ENCODE measurements at regions not wholly inside any gene's neighbourhood (a gene's known extent, or its start where the extent isn't known, plus 50 kb on each side); places are given as distances from the start of the nearest gene placed in this dataset.
A peak's percentile ranks its signal among the peaks of the same experiment; 100 is the strongest.
"Not testable (repeated sequence)": the region's sequence is repeated elsewhere in the genome, so short reads cannot be mapped to it uniquely, and the experiment has no call there.

GRCh38 chr9:72471096-72471495, 50.3 kb upstream of the TMC1 start:
- DNase-seq (ENCODE audit: low spot score): no peak

GRCh38 chr9:72467766-72468738, 53.4 kb upstream of the TMC1 start:
- DNase-seq (ENCODE audit: low spot score): no peak

GRCh38 chr9:72465593-72465984, 55.8 kb upstream of the TMC1 start:
- no peak for DNase-seq (ENCODE audit: low spot score)

DNA sequence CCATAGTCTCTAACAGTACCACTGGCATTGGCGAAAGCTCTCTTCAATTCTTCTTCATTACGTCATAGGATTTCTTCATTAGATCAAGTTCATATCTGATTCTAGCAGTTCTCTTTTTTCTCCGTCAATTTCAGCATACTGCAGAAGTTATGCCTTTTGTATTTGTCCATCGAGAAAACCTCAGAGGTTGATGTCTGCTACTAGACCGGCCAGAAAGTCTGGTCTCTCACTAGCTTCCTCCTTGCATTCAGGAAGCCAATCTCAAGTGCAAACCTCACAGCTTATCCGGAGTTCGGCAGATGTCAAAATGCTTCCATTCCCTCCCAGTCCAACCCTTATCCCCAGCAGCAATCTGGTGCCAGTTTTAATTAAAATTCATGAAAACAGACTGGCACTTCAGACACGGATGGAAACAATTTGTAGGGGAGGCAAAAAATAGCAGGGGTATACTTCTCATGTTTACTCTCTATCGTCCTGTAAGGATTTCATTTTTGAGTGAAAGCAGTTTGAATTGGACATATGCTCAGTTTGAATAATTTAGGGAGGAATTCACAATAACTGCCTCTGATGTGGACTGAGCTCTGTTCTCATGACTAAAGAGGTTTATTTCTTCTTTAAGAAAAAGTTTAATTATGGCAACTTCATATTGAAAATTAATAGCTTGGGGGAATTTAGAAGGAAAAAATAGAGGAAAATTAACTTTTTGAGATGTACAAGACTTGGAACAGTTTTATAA, 56.4 kb upstream of the TMC1 start:
- DNase-seq (ENCODE audit: low spot score): no peak

- DNase-seq (ENCODE audit: low spot score): no peak
Measured at GRCh38 chr9:72462340-72462739, 59.1 kb upstream of the TMC1 start.

DNA sequence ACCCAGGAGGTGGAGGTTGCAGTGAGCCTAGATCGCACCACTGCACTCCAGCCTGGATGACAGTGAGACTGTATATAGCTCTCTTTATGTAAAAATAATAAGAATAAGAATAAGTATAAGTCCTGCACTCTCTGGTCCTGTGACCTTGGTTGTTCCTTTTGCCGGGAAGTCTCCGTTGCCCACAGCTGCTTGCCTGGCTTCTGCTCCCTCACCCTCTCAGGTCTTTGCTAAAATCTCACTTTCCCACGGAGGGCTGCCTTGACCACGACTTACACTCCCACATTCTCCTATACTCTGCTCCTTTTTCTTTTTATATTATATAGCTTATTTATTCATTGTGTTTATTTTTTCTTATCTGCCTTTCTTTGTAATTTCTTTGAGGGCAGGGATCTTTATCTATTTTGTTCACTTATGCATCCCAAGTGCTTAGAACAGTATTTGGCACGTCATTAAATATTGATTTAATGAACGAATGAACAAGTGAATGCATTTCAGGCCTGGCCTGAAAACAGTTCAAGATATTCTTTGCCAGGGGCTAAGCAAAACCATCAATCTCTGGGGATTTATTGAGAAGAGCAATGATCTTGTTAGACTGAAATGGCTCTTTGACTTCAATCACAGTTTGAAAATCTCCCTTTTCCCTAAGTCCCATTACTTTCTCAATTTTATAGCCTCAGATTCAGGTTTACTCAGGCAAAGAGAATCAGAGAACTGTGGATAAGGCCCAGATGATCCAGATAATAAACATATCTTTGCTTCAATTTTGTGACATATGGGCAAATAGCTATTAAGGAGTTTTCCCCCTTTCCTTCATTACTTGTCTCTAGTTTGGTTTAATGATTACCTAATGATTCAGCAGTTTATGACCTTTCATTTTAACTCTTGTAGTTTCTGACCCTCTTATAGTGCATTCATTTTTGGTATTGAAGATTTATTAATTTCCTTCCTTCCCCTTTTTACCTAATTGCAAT, 60.8 kb upstream of the TMC1 start:
- no peak for DNase-seq (ENCODE audit: low spot score)

DNA sequence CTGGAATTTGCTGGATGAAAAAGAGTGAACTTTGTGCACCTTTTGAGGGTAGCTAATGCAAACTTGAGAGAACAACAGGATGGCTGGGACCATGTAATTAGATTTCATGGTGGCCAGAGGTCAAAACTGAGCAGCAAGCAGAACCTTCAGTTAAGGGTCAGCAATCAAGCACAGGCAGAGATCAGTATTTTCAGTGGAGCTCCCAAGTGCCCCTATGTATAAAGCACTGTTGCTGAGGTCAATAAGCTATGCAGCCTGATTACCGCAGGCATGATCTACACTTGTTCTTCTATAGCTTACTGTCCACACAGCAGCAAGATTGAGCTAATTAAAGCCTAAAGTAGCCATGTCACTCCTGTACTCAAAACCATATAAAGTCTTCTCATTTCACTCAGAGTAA, 62.1 kb upstream of the TMC1 start:
- DNase-seq (ENCODE audit: low spot score): no peak

DNA sequence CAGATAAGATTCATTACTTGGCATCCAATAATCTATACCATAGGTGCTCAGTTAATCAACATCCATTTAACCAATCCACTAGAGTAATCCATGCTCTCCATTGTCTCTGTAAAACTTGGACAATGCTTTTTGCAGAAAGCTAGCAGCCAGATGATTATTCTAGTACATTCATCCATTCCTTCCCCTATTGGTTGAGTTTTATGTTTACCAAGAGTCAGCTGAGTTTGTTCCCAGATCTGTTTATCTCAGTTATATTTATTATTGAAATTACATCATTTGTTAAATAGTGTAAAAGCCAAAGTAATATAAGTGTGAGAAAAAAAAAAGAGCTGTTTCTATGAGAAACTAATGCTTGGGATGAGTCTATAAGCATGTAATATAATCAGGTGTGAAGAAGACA, 63.3 kb upstream of the TMC1 start:
- DNase-seq (ENCODE audit: low spot score): no peak

DNA sequence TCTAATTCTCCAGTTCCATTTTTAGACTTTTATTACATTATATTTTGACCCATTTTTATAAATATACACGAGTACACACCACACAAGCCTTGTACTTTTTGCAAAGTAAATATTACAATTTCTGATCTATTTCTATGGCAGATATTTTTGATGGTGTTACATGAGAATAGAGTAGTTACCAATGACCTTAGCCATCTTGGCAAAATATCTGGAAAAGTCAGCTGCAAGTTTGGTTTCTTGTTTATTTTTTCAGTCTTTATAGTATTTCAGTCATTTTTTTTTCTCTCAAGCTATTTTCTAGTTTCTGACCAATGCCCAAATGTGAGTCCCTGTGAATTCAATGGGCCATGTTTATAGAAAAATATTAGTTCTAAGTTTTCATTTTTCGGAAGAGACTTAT, 64.0 kb upstream of the TMC1 start:
- DNase-seq (ENCODE audit: low spot score): no peak

DNA sequence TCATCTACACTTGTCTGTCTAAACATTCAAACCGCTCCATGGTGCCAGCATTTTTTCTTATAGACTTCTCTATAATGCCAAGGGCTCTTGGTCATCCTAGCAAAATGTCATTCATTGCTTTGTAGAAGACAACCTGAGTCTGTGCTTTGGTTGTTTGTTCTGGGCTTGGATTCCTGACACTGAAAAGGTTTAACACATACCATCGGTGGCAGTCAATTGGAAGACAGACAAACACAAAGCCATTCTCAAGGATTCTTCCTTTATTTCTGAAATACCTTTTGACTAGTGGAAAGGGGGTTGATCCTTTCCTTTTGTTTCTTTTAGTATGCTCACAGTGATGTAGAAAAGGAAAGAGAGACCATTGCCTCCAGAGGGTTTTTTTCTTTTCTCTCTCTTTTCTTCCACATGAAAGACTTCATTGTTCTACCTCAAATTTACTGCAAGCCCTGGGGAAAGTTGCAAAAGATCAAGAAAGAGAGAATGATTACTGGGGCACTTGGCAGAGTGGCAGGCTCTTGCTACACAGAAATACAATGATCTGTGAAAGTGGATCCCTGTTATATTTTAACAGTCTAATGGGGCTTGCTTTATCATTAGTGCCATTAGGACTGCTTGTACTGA, 66.4 kb upstream of the TMC1 start:
- no peak for DNase-seq (ENCODE audit: low spot score)

DNA sequence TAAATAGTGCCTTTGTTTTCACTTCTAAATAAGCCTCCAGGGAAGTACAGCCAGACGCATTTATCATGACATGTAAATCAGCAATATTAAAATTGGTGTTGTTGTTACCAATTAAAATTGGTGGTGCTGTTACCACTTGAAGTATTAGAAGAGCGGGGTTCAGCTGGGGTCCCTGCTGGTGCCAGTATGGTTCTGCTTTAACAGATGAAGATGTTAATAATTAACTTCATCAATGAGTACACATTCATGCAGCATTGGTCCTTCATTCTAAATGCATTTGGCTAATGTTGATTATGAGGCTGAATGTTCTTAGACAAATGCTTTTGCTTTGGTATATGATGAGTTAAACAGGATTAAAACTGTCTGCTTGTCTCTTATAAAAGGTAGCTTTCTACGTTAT, 67.6 kb upstream of the TMC1 start:
- no peak for DNase-seq (ENCODE audit: low spot score)

- not testable (repeated sequence) for DNase-seq (ENCODE audit: low spot score)
Measured at GRCh38 chr9:72446241-72446640, 75.2 kb upstream of the TMC1 start.

DNA sequence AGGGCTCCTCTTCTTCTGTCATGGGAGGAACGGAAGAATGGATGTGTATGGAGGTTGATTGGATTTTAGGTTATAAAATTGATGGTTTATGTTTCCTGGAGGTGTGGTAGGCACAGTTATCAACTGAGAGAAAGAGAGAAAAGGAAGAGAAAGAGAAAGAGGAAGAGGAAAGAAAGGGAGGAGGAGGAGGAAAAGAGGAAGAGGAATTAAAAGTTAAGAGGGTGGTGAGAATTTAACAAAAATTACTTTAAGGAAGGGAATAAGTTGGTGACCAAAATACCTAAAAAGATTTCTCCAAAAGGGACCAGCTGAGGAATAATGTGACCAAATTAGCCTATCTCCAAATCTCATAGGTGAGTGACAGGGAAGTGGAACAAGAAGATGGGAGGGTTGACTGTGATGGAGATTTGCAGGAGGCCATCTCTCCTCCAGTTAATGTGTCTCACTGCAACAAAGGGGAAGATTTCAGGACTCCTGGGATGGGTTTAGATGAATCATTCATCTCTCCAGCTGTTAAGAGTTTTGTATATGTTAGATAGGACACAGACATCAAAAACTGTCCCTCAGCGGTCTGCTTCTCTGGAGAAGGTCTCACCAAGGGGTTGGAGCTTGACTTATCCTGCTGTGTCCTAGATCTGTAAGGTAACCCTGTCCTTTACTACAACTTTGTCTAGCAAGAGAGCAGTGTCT, 76.0 kb upstream of the TMC1 start:
- no peak for DNase-seq (ENCODE audit: low spot score)

GRCh38 chr9:72444435-72444834, 77.0 kb upstream of the TMC1 start:
- no peak for DNase-seq (ENCODE audit: low spot score)

GRCh38 chr9:72443855-72444254, 77.6 kb upstream of the TMC1 start:
- DNase-seq (ENCODE audit: low spot score): no peak

DNA sequence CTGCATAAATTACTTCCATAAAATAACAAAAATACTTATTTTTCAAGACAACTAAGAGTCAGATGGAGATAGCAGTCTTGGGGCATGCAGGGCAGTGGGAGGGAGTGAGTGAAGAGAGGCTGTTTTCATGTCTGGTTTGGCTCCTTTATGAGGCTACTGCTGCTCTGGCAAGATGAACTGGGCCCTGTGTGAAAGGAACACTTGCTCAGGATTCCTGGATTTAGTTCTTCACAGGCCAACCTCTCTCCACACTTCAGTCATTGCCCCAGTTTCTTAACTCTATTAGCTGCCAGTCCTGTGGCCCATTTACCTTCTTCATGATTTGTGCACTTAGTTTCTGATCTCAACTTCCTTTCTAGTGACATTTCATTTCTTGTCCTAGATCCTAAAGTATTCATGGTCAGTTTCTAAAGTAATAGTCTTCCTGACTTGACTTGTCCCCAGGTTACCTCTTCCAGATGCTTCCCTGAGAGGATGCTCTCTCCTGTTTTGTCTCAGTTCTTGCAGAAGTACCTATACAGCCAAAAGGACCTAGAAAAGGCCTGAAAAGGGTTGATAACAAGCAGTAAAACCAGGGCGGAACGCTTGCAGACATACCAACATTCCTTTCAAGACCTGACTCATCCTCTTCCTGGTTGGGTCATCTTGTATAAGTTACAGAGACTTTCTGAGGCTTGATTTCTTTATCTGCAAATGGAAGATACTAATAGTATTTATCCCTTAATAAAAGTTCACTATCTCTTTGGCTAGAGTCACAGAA, 77.0 kb upstream of the ZFAND5 start:
- DNase-seq (ENCODE audit: low spot score): peak; percentile 56

DNA sequence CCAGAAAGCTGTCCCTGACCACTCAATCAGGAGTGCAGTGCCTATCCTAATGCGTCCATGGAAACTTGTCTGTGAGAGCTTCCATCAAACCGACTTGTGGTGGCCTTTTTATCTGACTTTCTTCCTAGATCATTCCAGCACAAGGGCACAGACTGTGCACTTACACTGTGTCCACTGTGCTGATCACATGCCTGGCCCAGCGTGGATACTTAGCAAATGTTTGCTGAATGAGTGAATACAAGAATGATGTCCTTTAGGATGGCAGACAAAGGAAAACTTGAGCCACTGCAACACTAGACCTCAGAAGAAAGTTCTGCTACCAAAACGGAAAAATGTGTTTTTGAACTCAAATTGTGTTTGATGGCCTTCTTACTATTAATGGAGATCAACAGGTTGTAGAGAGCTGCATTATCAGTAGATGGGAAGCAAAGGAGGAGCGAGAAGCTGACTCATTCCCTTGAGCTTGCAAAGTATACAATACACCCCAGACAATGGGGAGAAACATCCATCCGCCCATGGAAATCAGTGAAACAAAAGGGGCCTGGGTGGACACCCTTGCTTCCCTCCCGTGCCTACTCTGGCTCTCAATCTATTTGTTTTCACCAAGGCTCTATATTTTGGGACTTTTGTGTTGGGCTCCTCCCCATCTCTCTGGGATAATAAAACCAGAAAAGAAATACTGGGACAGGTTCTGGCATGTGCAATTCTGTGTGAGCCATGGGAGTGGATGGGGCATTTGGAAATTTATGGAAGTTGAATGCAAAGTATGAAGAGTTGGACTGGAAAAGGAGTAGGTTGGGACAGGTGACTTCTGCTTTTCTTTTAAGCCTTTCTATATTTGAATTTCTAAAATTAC, 76.2 kb upstream of the ZFAND5 start:
- no peak for DNase-seq (ENCODE audit: low spot score)

- DNase-seq (ENCODE audit: low spot score): no peak
Measured at GRCh38 chr9:72440378-72440777, 75.4 kb upstream of the ZFAND5 start.

GRCh38 chr9:72433616-72434267, 68.7 kb upstream of the ZFAND5 start:
- DNase-seq (ENCODE audit: low spot score): peak; percentile 69

Data from AG08396 (cell line).